ENCODE measurements at regions not wholly inside any gene's neighbourhood (a gene's known extent, or its start where the extent isn't known, plus 50 kb on each side); places are given as distances from the start of the nearest gene placed in this dataset.
A peak's percentile ranks its signal among the peaks of the same experiment; 100 is the strongest.
"Not testable (repeated sequence)": the region's sequence is repeated elsewhere in the genome, so short reads cannot be mapped to it uniquely, and the experiment has no call there.

DNA sequence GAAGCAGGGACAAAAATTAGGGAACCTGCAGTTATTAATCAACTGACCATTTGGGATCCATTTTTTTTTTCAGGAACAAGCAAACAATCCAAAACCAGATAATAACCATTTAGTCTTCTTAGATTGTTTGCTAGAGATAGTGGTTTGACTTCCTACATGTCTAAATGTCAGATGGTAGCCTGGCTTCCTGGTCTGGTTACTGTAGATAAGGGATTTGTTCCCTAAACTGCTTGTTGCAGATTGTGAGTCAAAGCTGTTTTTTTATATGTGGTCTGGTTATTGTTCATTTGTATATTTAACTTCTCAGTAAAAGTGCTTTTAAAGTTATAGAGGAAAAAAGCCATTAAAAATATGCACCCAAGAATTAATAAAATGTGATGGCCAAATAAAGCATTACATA, 921.0 kb downstream of the PRIM2 start:
- H3K36me3 ChIP-seq (ENCODE audit: control insufficient read depth in 1 of 2, insufficient read depth in 2 of 2, low read length in 1 of 2); H3K9me3 ChIP-seq (ENCODE audit: control insufficient read depth, low read length); H3K27ac ChIP-seq (ENCODE audit: low read depth in 1 of 2, low read length in 2 of 2); ATAC-seq (ENCODE audit: low FRiP score); intact Hi-C loops (cut with DNase I); H3K4me1 ChIP-seq (ENCODE audit: control insufficient read depth in 1 of 2, insufficient read depth in 2 of 2, low read length in 2 of 2); DNase-seq; H3K27me3 ChIP-seq (ENCODE audit: control insufficient read depth in 1 of 2, insufficient read depth in 2 of 2, low read length in 1 of 2); H3K4me3 ChIP-seq (ENCODE audit: low read length in 2 of 2): not testable (repeated sequence)

DNA sequence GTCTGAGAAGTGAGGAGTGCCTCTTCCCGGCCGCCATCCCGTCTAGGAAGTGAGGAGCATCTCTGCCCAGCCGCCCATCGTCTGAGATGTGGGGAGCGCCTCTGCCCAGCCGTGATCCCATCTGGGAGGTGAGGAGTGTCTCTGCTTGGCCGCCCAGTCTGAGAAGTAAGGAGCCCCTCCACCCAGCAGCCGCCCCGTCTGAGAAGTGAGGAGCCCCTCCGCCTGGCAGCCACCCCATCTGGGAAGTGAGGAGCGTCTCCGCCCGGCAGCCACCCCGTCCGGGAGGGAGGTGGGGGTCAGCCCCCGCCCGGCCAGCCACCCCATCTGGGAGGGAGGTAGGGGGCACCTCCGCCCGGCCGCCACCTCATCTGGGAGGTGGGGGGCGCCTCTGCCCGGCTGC, 940.2 kb downstream of the PRIM2 start:
- H3K36me3 ChIP-seq (ENCODE audit: control insufficient read depth in 1 of 2, insufficient read depth in 2 of 2, low read length in 1 of 2); H3K27me3 ChIP-seq (ENCODE audit: control insufficient read depth in 1 of 2, insufficient read depth in 2 of 2, low read length in 1 of 2); H3K27ac ChIP-seq (ENCODE audit: low read depth in 1 of 2, low read length in 2 of 2); H3K9me3 ChIP-seq (ENCODE audit: control insufficient read depth, low read length); ATAC-seq (ENCODE audit: low FRiP score); intact Hi-C loops (cut with DNase I); H3K4me3 ChIP-seq (ENCODE audit: low read length in 2 of 2); H3K4me1 ChIP-seq (ENCODE audit: control insufficient read depth in 1 of 2, insufficient read depth in 2 of 2, low read length in 2 of 2): not testable (repeated sequence)
- DNase-seq: peak in 1 of 2 donors; percentile 39
- WGBS, 2 donors: 84 to 92% methylated on average over 21 to 23 of the region's 23 CpGs

DNA sequence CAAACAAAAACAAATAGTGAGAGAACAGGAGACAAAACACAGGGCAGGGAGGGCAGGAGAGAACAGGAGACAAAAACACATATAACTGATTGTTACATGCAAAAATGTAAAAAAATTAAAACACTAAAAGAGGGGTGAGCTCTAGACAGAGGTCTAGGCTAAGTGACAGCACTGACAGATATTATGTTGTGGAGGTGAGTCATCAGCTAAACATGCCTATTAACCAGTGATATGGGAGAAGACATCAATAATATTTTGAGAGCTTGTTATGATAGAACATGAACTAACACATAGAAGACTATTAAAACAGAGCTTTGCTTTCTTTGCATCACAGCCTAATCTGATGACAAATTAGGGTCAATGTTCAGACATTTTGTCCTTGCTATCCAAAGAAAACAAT, 972.7 kb downstream of the PRIM2 start:
- no peaks in the 10 kb centered on the region for H3K27me3 ChIP-seq (ENCODE audit: control insufficient read depth in 1 of 2, insufficient read depth in 2 of 2, low read length in 1 of 2)
- DNase-seq (no peak), ATAC-seq (ENCODE audit: low FRiP score) (no peak)
- H3K4me3 ChIP-seq (ENCODE audit: low read length in 2 of 2): no peak overlapping the region
- no peaks in the 10 kb centered on the region for H3K36me3 ChIP-seq (ENCODE audit: control insufficient read depth in 1 of 2, insufficient read depth in 2 of 2, low read length in 1 of 2)
- intact Hi-C loops (cut with DNase I): no loop called here
- H3K9me3 ChIP-seq (ENCODE audit: control insufficient read depth, low read length): no peaks in the 10 kb centered on the region
- H3K4me1 ChIP-seq (ENCODE audit: control insufficient read depth in 1 of 2, insufficient read depth in 2 of 2, low read length in 2 of 2): no peaks in the 10 kb centered on the region
- H3K27ac ChIP-seq (ENCODE audit: low read depth in 1 of 2, low read length in 2 of 2): no peak overlapping the region

DNA sequence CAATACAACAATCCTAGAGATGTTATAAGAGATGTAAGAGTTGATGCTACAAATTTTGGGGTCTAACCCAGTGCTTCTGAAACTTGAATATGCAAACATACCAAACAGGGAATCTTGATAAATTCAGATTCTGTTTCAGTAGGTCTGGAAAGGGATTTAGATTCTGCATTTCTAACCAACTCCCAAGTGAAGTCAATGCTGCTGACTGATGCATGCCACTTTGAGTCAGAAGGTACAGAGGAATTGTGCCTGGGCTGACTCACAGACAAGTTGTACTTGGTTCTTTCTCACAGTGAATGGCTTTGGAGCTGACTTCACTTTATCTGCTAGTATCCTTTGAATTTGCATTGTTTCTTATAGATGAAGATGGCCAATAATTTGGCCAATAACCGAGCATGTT, 973.9 kb downstream of the PRIM2 start:
- intact Hi-C loops (cut with DNase I); ATAC-seq (ENCODE audit: low FRiP score); H3K4me3 ChIP-seq (ENCODE audit: low read length in 2 of 2); H3K4me1 ChIP-seq (ENCODE audit: control insufficient read depth in 1 of 2, insufficient read depth in 2 of 2, low read length in 2 of 2); H3K27ac ChIP-seq (ENCODE audit: low read depth in 1 of 2, low read length in 2 of 2); DNase-seq; H3K36me3 ChIP-seq (ENCODE audit: control insufficient read depth in 1 of 2, insufficient read depth in 2 of 2, low read length in 1 of 2); H3K9me3 ChIP-seq (ENCODE audit: control insufficient read depth, low read length); H3K27me3 ChIP-seq (ENCODE audit: control insufficient read depth in 1 of 2, insufficient read depth in 2 of 2, low read length in 1 of 2): not testable (repeated sequence)
- 49 to 51% methylated on average over 1 of the region's 1 CpG for WGBS, 2 donors

DNA sequence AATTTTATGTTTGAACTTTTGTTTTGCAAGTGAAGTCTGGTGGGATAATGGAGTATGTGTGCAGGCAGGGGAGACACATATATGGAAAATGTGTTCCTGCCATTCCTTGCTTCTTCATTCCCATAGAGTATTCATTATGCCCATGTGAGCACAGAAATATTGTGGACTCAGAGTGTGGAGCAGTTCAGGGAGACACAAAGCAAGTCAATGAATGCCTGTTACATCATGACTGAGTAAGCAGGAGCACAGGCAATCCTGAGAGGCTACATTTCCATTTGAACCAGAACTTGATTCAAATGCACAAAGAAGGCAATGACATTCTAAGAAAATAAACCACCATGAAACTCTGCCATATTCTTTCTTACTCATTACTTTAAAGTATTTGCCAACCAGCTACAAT, 990.5 kb downstream of the PRIM2 start:
- H3K9me3 ChIP-seq (ENCODE audit: control insufficient read depth, low read length); H3K27me3 ChIP-seq (ENCODE audit: control insufficient read depth in 1 of 2, insufficient read depth in 2 of 2, low read length in 1 of 2); H3K4me3 ChIP-seq (ENCODE audit: low read length in 2 of 2); H3K27ac ChIP-seq (ENCODE audit: low read depth in 1 of 2, low read length in 2 of 2); DNase-seq; H3K4me1 ChIP-seq (ENCODE audit: control insufficient read depth in 1 of 2, insufficient read depth in 2 of 2, low read length in 2 of 2); H3K36me3 ChIP-seq (ENCODE audit: control insufficient read depth in 1 of 2, insufficient read depth in 2 of 2, low read length in 1 of 2); ATAC-seq (ENCODE audit: low FRiP score); intact Hi-C loops (cut with DNase I): not testable (repeated sequence)

DNA sequence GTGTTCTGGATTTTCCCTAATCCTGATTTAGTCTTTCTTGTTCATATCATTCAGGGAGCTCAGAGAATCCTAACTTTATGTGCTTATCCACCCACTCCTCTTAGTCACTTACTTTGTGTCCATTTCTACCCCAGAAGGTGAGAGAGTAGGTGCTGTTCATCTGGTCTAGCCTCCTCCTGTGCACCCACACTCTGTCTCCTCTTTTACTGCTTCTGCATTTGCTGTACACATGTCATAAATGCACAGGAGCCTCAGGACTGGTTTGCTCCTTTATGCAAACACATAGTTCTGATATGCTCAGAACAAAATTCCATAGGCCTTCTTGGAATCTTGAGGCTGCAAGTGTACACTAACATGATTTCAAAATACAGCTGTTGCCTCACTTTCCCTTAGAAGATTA, 1014.7 kb downstream of the PRIM2 start:
- DNase-seq; H3K27ac ChIP-seq (ENCODE audit: low read depth in 1 of 2, low read length in 2 of 2); intact Hi-C loops (cut with DNase I); H3K4me3 ChIP-seq (ENCODE audit: low read length in 2 of 2); H3K9me3 ChIP-seq (ENCODE audit: control insufficient read depth, low read length); H3K4me1 ChIP-seq (ENCODE audit: control insufficient read depth in 1 of 2, insufficient read depth in 2 of 2, low read length in 2 of 2); H3K27me3 ChIP-seq (ENCODE audit: control insufficient read depth in 1 of 2, insufficient read depth in 2 of 2, low read length in 1 of 2); ATAC-seq (ENCODE audit: low FRiP score); H3K36me3 ChIP-seq (ENCODE audit: control insufficient read depth in 1 of 2, insufficient read depth in 2 of 2, low read length in 1 of 2): not testable (repeated sequence)

DNA sequence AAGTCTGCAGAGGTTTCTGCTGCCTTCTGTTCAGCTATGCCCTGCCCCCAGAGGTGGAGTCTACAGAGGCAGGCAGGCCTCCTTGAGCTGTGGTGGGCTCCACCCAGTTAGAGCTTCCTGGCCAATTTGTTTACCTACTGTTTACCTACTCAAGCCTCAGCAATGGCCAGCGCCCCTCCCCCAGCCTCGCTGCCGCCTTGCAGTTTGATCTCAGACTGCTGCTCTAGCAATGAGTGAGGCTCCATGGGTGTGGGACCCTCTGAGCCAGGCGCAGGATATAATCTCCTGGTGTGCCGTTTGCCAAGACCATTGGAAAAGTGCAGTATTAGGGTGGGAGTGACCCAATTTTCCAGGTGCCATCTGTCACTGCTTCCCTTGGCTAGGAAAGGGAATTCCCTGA, 1024.9 kb downstream of the PRIM2 start:
- intact Hi-C loops (cut with DNase I); ATAC-seq (ENCODE audit: low FRiP score); H3K4me3 ChIP-seq (ENCODE audit: low read length in 2 of 2); H3K36me3 ChIP-seq (ENCODE audit: control insufficient read depth in 1 of 2, insufficient read depth in 2 of 2, low read length in 1 of 2); H3K9me3 ChIP-seq (ENCODE audit: control insufficient read depth, low read length); H3K27me3 ChIP-seq (ENCODE audit: control insufficient read depth in 1 of 2, insufficient read depth in 2 of 2, low read length in 1 of 2); H3K4me1 ChIP-seq (ENCODE audit: control insufficient read depth in 1 of 2, insufficient read depth in 2 of 2, low read length in 2 of 2); H3K27ac ChIP-seq (ENCODE audit: low read depth in 1 of 2, low read length in 2 of 2): not testable (repeated sequence)
- 88 to 89% methylated on average over 5 of the region's 5 CpGs for WGBS, 2 donors
- peak in 1 of 2 donors; percentile 55 for DNase-seq

DNA sequence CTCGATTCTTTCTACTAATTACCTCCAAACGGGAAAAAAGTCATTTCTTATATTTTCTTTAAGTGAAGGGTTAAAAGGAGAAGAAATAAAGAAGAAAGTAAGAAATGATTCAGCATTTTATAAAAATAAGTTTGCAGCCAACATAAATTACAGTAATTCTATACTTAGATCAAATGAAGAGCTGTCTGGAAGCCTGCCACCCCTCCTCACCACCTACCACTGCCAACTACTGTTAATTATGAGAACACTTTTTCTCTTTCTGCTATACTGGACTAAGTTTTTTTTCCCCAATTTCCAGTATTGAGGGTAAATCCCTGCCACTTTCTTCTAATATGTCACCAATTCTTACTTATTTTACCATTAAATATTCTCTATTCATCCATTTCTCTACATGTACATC, 1030.1 kb downstream of the PRIM2 start:
- ATAC-seq (ENCODE audit: low FRiP score); H3K27ac ChIP-seq (ENCODE audit: low read depth in 1 of 2, low read length in 2 of 2); H3K9me3 ChIP-seq (ENCODE audit: control insufficient read depth, low read length); DNase-seq; H3K36me3 ChIP-seq (ENCODE audit: control insufficient read depth in 1 of 2, insufficient read depth in 2 of 2, low read length in 1 of 2); H3K27me3 ChIP-seq (ENCODE audit: control insufficient read depth in 1 of 2, insufficient read depth in 2 of 2, low read length in 1 of 2); intact Hi-C loops (cut with DNase I); H3K4me3 ChIP-seq (ENCODE audit: low read length in 2 of 2); H3K4me1 ChIP-seq (ENCODE audit: control insufficient read depth in 1 of 2, insufficient read depth in 2 of 2, low read length in 2 of 2): not testable (repeated sequence)
- WGBS, 2 donors: 66 to 69% methylated on average over 2 of the region's 2 CpGs

DNA sequence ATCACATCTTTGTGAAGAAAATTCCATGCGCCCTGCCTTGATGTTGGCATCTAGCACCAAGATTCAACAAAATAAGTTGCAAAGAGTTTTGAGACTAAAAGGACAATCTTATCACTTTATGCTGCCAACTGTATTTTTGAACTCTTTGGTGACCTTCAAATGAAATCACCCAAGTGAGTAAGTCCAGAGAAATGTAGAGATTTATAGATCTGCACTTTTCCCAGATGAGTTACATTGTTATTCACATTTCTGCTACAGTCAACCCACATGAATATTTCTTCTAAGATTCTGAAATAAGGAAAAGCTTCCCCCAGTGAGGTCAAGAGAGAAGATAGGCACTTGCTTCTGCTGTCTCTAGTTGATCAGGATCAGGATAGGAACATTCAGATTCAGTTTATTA, 1034.2 kb downstream of the PRIM2 start:
- 60 to 81% methylated on average over 1 of the region's 1 CpG for WGBS, 2 donors
- H3K36me3 ChIP-seq (ENCODE audit: control insufficient read depth in 1 of 2, insufficient read depth in 2 of 2, low read length in 1 of 2); H3K4me3 ChIP-seq (ENCODE audit: low read length in 2 of 2); DNase-seq; ATAC-seq (ENCODE audit: low FRiP score); H3K4me1 ChIP-seq (ENCODE audit: control insufficient read depth in 1 of 2, insufficient read depth in 2 of 2, low read length in 2 of 2); H3K27ac ChIP-seq (ENCODE audit: low read depth in 1 of 2, low read length in 2 of 2); H3K27me3 ChIP-seq (ENCODE audit: control insufficient read depth in 1 of 2, insufficient read depth in 2 of 2, low read length in 1 of 2); intact Hi-C loops (cut with DNase I); H3K9me3 ChIP-seq (ENCODE audit: control insufficient read depth, low read length): not testable (repeated sequence)

DNA sequence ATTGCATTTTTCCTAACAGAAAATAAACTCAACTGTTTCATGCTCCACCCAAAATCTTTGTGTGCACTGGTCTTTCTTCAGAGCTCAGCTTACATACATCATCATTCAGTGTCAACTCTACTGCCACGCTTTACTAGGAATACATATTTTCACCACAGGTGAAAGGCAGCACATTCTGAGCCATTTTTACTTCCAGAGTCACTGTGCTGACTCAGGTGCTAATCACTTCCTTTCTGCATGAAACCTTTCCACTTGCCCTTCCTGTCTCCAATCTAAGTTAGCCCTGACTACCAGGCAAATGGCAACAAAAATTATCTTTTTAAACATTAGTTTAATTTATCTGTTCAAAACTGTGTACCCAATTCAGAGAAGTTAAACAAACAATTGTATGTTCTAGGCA, 1041.0 kb downstream of the PRIM2 start:
- H3K27me3 ChIP-seq (ENCODE audit: control insufficient read depth in 1 of 2, insufficient read depth in 2 of 2, low read length in 1 of 2); intact Hi-C loops (cut with DNase I); H3K4me1 ChIP-seq (ENCODE audit: control insufficient read depth in 1 of 2, insufficient read depth in 2 of 2, low read length in 2 of 2); DNase-seq; ATAC-seq (ENCODE audit: low FRiP score); H3K4me3 ChIP-seq (ENCODE audit: low read length in 2 of 2); H3K9me3 ChIP-seq (ENCODE audit: control insufficient read depth, low read length); H3K36me3 ChIP-seq (ENCODE audit: control insufficient read depth in 1 of 2, insufficient read depth in 2 of 2, low read length in 1 of 2); H3K27ac ChIP-seq (ENCODE audit: low read depth in 1 of 2, low read length in 2 of 2): not testable (repeated sequence)
- WGBS, 2 donors: 54 to 57% methylated on average over 1 of the region's 1 CpG
